ENCODE measurements at regions not wholly inside any gene's neighbourhood (a gene's known extent, or its start where the extent isn't known, plus 50 kb on each side); places are given as distances from the start of the nearest gene placed in this dataset.

DNA sequence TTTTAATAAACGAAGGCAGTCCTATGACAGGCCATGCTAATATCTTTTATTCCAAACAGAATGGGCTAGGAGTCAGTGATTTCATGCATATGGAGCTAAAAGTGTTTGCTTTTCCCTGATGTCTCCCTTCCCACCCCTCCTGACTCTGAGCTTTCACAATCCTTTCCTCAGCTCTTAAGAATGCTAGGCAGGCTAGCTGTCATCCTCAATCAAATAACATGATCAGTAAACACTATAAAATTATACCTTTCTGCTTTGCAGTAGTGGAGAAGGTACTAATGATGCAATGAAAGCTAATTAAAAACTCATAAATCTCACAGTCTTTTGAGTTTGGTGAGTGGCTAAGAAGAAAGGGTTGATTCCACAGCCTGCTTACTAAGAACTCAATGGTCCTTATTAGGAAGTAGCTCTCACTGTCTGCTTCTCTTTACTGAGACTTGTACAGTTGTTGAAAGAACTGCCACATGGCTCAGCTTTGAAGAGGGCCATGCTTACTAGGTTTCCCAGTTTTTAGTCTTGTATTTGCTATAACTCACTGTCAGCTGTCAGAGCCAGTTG lies 250.9 kb upstream of the JAG1 start:
- TF ChIP-seq, protein P1, sequence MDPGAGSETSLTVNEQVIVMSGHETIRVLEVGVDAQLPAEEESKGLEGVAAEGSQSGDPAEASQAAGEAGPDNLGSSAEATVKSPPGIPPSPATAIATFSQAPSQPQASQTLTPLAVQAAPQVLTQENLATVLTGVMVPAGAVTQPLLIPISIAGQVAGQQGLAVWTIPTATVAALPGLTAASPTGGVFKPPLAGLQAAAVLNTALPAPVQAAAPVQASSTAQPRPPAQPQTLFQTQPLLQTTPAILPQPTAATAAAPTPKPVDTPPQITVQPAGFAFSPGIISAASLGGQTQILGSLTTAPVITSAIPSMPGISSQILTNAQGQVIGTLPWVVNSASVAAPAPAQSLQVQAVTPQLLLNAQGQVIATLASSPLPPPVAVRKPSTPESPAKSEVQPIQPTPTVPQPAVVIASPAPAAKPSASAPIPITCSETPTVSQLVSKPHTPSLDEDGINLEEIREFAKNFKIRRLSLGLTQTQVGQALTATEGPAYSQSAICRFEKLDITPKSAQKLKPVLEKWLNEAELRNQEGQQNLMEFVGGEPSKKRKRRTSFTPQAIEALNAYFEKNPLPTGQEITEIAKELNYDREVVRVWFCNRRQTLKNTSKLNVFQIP (CRISPR knock-in tag; IDR thresholded peaks at IDR 0.05; ENCODE audit: borderline replicate concordance, low read depth), result no peak; the same call in 1 of the 2 replicates
- no peak for TF ChIP-seq ISL1 (CRISPR knock-in tag; IDR thresholded peaks at IDR 0.05)
- no peak for TF ChIP-seq BACH2 (CRISPR knock-in tag; IDR thresholded peaks at IDR 0.05; ENCODE audit: borderline replicate concordance)
- TF ChIP-seq ZC3H10 (CRISPR knock-in tag; IDR thresholded peaks at IDR 0.05), result no peak
- TF ChIP-seq ZFP30 (CRISPR knock-in tag; IDR thresholded peaks at IDR 0.05), result no peak
- TF ChIP-seq, protein P2, sequence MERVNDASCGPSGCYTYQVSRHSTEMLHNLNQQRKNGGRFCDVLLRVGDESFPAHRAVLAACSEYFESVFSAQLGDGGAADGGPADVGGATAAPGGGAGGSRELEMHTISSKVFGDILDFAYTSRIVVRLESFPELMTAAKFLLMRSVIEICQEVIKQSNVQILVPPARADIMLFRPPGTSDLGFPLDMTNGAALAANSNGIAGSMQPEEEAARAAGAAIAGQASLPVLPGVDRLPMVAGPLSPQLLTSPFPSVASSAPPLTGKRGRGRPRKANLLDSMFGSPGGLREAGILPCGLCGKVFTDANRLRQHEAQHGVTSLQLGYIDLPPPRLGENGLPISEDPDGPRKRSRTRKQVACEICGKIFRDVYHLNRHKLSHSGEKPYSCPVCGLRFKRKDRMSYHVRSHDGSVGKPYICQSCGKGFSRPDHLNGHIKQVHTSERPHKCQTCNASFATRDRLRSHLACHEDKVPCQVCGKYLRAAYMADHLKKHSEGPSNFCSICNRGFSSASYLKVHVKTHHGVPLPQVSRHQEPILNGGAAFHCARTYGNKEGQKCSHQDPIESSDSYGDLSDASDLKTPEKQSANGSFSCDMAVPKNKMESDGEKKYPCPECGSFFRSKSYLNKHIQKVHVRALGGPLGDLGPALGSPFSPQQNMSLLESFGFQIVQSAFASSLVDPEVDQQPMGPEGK (CRISPR knock-in tag; IDR thresholded peaks at IDR 0.05; ENCODE audit: borderline replicate concordance), result no peak
- no peak for TF ChIP-seq TCF4 (CRISPR knock-in tag; IDR thresholded peaks at IDR 0.05; ENCODE audit: borderline replicate concordance)
- TF ChIP-seq ZNF70 (CRISPR knock-in tag; IDR thresholded peaks at IDR 0.05), result no peak
- no peak for TF ChIP-seq SNAI2 (CRISPR knock-in tag; IDR thresholded peaks at IDR 0.05)
- no peak for TF ChIP-seq TOX (CRISPR knock-in tag; IDR thresholded peaks at IDR 0.05; ENCODE audit: borderline replicate concordance)
- no peak for TF ChIP-seq ZNF8 (CRISPR knock-in tag; IDR thresholded peaks at IDR 0.05)
- no peak for TF ChIP-seq RARB (CRISPR knock-in tag; IDR thresholded peaks at IDR 0.05)
- no peak for TF ChIP-seq ZFP3 (CRISPR knock-in tag; IDR thresholded peaks at IDR 0.05)
- TF ChIP-seq, protein P3, sequence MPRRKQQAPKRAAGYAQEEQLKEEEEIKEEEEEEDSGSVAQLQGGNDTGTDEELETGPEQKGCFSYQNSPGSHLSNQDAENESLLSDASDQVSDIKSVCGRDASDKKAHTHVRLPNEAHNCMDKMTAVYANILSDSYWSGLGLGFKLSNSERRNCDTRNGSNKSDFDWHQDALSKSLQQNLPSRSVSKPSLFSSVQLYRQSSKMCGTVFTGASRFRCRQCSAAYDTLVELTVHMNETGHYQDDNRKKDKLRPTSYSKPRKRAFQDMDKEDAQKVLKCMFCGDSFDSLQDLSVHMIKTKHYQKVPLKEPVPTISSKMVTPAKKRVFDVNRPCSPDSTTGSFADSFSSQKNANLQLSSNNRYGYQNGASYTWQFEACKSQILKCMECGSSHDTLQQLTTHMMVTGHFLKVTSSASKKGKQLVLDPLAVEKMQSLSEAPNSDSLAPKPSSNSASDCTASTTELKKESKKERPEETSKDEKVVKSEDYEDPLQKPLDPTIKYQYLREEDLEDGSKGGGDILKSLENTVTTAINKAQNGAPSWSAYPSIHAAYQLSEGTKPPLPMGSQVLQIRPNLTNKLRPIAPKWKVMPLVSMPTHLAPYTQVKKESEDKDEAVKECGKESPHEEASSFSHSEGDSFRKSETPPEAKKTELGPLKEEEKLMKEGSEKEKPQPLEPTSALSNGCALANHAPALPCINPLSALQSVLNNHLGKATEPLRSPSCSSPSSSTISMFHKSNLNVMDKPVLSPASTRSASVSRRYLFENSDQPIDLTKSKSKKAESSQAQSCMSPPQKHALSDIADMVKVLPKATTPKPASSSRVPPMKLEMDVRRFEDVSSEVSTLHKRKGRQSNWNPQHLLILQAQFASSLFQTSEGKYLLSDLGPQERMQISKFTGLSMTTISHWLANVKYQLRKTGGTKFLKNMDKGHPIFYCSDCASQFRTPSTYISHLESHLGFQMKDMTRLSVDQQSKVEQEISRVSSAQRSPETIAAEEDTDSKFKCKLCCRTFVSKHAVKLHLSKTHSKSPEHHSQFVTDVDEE (CRISPR knock-in tag; IDR thresholded peaks at IDR 0.05), result no peak
- TF ChIP-seq, protein P4, sequence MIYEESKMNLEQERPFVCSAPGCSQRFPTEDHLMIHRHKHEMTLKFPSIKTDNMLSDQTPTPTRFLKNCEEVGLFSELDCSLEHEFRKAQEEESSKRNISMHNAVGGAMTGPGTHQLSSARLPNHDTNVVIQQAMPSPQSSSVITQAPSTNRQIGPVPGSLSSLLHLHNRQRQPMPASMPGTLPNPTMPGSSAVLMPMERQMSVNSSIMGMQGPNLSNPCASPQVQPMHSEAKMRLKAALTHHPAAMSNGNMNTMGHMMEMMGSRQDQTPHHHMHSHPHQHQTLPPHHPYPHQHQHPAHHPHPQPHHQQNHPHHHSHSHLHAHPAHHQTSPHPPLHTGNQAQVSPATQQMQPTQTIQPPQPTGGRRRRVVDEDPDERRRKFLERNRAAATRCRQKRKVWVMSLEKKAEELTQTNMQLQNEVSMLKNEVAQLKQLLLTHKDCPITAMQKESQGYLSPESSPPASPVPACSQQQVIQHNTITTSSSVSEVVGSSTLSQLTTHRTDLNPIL (CRISPR knock-in tag; IDR thresholded peaks at IDR 0.05; ENCODE audit: low read depth), result no peak
- TF ChIP-seq ESRRG (CRISPR knock-in tag; IDR thresholded peaks at IDR 0.05), result no peak
- TF ChIP-seq ZNF565 (CRISPR knock-in tag; conservative IDR thresholded peaks at IDR 0.05; ENCODE audit: low read depth), result no peak
- TF ChIP-seq, protein P5, sequence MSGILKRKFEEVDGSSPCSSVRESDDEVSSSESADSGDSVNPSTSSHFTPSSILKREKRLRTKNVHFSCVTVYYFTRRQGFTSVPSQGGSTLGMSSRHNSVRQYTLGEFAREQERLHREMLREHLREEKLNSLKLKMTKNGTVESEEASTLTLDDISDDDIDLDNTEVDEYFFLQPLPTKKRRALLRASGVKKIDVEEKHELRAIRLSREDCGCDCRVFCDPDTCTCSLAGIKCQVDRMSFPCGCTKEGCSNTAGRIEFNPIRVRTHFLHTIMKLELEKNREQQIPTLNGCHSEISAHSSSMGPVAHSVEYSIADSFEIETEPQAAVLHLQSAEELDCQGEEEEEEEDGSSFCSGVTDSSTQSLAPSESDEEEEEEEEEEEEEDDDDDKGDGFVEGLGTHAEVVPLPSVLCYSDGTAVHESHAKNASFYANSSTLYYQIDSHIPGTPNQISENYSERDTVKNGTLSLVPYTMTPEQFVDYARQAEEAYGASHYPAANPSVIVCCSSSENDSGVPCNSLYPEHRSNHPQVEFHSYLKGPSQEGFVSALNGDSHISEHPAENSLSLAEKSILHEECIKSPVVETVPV (CRISPR knock-in tag; IDR thresholded peaks at IDR 0.05), result no peak
- no peak for TF ChIP-seq GLIS3 (CRISPR knock-in tag; IDR thresholded peaks at IDR 0.05)
- ATAC-seq, result peak; percentile 61

DNA sequence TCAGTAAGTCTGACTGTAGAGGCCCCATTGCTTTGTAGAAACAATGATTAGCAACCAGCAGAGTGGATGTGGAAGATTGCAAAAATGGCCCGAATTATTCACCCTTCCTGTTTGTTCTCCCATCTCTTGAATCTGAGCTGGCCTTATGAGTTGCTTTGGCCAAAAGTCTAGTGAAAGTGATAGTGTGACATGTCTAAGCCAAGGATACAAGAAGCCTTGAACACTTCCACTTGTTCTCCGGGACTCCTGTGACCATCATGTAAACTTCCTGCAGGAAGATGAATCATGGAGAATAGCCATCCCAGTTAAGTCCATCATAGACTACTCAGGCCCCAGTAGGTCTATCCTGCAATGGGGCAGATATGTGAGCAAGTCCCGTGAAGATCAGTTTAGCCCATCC lies 252.0 kb upstream of the JAG1 start:
- ATAC-seq, result no peak
- TF ChIP-seq SNAI2 (CRISPR knock-in tag; IDR thresholded peaks at IDR 0.05) (no peak), ZFP30 (CRISPR knock-in tag; IDR thresholded peaks at IDR 0.05) (no peak), CSDC2 (CRISPR knock-in tag; IDR thresholded peaks at IDR 0.05) (no peak), ZC3H10 (CRISPR knock-in tag; IDR thresholded peaks at IDR 0.05) (no peak), GLIS3 (CRISPR knock-in tag; IDR thresholded peaks at IDR 0.05) (no peak)
- TF ChIP-seq, protein P2 (CRISPR knock-in tag; IDR thresholded peaks at IDR 0.05; ENCODE audit: borderline replicate concordance), result no peak
